Bronchial epithelial cell (primary cell): ENCODE measurements at regions not wholly inside any gene's neighbourhood (a gene's known extent, or its start where the extent isn't known, plus 50 kb on each side); places are given as distances from the start of the nearest gene placed in this dataset.
"Not testable (repeated sequence)": the region's sequence is repeated elsewhere in the genome, so short reads cannot be mapped to it uniquely, and the experiment has no call there.

Source experiments
- DNase-seq: peaks from one replicate; pipeline ENCODE4 v3.0.0-alpha.2; 2010; ENCODE audit warnings: low read depth
- FAIRE-seq: peaks from 2 replicates; lab custom pipeline; 2011; peaks lifted over from hg19 to GRCh38; lab: Jason Lieb, UNC
- H3K27me3 ChIP-seq: 2 replicates; pipeline ENCODE4 v1.5.1; 2011; ENCODE audit warnings: low read length; ENCODE audit not compliant: control insufficient read depth, insufficient read depth
- H3K36me3 ChIP-seq: 2 replicates; pipeline ENCODE4 v1.5.1; 2011; ENCODE audit warnings: low read length; ENCODE audit not compliant: control insufficient read depth, insufficient read depth
- H3K4me3 ChIP-seq: 2 replicates; pipeline ENCODE4 v1.5.1; 2011; ENCODE audit warnings: mild to moderate bottlenecking, low read depth, low read length, control low read depth
- TF ChIP-seq, protein P1 (sequence below): IDR thresholded peaks from 2 replicates; pipeline ENCODE4 v1.5.1; 2011; ENCODE audit warnings: mild to moderate bottlenecking, moderate library complexity, low read length, control low read depth, inconsistent platforms; ENCODE audit not compliant: insufficient read depth, severe bottlenecking

DNA sequence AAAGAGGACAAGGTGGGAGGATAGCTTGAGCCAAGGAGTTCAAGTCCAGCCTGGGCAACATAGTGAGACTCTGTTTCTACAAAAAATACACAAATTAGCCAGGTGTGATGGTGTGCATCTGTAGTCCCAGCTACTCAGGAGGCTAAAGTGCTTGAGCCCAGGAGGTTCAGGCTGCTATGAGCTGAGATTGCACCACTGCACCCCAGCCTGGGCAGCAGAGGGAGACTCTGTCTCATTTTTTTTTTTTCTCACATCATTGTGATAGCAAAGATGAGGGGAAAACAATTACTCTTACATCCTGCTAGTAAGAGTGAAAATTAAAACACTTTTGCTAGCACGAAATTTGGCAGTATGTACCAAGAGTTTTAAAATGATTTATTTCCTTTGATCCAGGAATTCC, 463.7 kb downstream of the TMEM135 start:
- DNase-seq (no peak), FAIRE-seq (no peak)

DNA sequence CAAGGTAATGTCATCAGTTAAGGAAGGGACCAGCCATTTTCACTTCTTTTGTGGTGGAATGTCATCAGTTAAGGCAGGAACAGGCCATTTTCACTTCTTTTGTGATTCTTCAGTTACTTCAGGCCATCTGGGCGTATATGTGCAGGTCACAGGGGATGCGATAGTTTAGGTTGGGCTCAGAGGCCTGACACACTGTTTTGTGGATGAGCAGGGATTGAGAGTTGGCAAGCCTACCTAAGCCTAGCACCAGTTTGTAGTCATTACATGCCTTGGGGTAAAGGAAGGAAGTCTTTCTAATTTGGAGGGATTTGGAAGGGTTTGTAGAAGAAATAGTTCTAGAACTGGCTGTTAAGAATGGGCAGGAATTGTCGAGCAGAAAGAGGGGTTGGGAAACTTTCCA, 457.2 kb downstream of the TMEM135 start:
- not testable (repeated sequence) for H3K4me3 ChIP-seq, H3K27me3 ChIP-seq, DNase-seq, FAIRE-seq, H3K36me3 ChIP-seq

More for the DNA sequence above, 463.7 kb downstream of the TMEM135 start:
- Histone ChIP-seq H3K36me3 (no peaks in the 10 kb centered on the region), H3K27me3 (no peaks in the 10 kb centered on the region), H3K4me3 (no peak overlapping the region)
- TF ChIP-seq, protein P1, sequence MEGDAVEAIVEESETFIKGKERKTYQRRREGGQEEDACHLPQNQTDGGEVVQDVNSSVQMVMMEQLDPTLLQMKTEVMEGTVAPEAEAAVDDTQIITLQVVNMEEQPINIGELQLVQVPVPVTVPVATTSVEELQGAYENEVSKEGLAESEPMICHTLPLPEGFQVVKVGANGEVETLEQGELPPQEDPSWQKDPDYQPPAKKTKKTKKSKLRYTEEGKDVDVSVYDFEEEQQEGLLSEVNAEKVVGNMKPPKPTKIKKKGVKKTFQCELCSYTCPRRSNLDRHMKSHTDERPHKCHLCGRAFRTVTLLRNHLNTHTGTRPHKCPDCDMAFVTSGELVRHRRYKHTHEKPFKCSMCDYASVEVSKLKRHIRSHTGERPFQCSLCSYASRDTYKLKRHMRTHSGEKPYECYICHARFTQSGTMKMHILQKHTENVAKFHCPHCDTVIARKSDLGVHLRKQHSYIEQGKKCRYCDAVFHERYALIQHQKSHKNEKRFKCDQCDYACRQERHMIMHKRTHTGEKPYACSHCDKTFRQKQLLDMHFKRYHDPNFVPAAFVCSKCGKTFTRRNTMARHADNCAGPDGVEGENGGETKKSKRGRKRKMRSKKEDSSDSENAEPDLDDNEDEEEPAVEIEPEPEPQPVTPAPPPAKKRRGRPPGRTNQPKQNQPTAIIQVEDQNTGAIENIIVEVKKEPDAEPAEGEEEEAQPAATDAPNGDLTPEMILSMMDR = no peak

DNA sequence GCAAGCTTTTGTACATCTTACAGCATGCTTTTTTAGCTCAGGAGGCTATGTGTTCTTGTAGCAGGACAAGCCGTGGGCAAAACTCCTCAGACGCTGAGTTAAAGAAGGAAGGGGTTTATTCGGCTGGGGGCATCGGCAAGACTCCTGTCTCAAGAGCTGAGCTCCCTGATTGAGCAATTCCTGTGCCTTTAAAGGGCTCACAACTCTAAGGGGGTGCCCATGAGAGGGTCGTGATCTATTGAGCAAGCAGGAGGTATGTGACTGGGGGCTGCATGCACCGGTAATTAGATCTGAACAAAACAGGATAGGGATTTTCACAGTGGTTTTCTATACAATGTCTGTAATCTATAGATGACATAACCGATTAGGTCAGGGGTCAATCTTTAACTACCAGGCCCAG, 456.3 kb downstream of the TMEM135 start:
- DNase-seq, FAIRE-seq, H3K4me3 ChIP-seq, H3K36me3 ChIP-seq, H3K27me3 ChIP-seq: not testable (repeated sequence)

DNA sequence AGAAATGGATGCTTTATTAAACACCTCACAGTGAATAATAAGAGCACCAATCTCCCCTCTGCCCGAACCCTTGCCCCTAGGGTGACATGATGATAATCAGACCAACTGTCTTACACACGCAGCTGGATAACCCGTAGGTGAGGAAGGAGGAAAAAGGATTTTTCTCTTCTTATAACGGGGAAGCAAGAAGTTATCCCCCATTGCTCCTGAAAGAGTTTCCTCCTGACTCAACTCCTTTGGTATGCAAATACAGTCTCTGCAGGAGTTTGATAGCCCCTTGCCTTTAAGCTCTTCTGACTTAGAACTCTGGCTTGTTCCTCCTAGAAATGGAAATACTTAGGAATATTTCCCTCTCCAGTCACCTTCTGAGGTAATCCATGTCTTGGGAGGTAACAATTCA, 455.8 kb downstream of the TMEM135 start:
- no peak for FAIRE-seq
- TF ChIP-seq, protein P1 = no peak
- Histone ChIP-seq H3K36me3 (no peaks in the 10 kb centered on the region), H3K4me3 (no peak overlapping the region), H3K27me3 (no peaks in the 10 kb centered on the region)
- DNase-seq = no peak

DNA sequence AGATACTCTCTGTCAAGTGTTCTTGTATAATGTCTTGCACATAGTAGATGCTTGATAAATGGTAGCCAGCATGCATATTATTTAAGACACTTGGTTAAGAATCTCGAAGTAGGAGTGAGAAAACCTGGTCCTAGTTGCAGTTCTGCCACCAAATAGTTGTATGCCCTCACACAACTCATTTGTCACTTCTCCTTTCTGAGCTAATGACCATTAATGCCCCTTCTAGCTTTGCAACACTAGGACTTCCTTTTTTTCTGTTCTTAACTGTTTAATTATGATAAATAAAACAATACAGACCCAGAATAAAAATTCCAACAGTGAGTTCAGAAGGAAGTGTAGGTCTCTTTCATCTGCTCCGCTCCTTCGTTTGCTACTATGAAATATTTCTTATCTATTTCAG, 453.6 kb downstream of the TMEM135 start:
- Histone ChIP-seq H3K27me3 (no peaks in the 10 kb centered on the region), H3K36me3 (no peaks in the 10 kb centered on the region), H3K4me3 (no peak overlapping the region)
- TF ChIP-seq, protein P1 = no peak
- DNase-seq (no peak), FAIRE-seq (no peak)

DNA sequence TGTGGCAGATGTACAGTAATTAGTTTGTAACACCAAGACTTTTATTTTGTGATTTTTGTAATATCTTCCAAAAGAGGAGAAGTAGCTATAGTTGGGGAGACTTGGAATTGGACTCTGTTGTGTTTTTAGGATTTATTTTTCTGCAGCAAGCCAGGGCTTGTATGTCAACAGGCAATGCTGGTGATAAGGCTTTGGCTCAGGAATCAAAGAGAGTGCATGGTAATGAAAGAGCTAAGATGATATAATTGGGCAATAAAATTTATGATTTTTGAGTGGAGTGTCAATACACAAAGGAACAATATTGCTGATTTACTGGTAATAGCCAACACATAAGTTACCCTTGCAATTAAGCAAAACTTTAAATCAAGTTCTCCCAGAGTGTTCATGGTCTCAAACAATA, 452.9 kb downstream of the TMEM135 start:
- TF ChIP-seq, protein P1 = no peak
- FAIRE-seq = no peak

DNA sequence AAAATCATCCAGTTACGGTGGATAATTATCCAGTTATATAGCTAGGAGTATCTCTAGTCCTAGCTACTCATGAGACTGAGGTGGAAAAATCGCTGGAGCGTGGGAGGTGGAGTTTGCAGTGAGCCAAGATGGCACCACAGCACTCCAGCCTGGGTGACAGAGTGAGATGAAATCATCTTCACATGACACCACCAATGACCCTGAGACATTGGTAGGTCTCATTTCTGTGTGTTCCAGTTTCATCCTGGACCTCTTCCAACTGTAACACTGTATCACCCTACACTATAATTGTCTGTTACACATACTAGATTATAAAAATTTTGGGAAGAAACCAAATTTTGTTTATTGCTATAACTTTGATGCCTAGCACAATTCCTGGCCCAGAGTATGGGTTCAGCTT, 446.8 kb downstream of the TMEM135 start:
- DNase-seq (no peak), FAIRE-seq (no peak)
- TF ChIP-seq, protein P1 = no peak
- H3K27me3 ChIP-seq = no peaks in the 10 kb centered on the region
- no peak overlapping the region for H3K4me3 ChIP-seq
- no peaks in the 10 kb centered on the region for H3K36me3 ChIP-seq

More for the DNA sequence above, 452.9 kb downstream of the TMEM135 start:
- H3K27me3 ChIP-seq = no peaks in the 10 kb centered on the region
- H3K4me3 ChIP-seq = no peak overlapping the region
- no peak for DNase-seq
- H3K36me3 ChIP-seq = no peaks in the 10 kb centered on the region
